ENCODE measurements at regions not wholly inside any gene's neighbourhood (a gene's known extent, or its start where the extent isn't known, plus 50 kb on each side); places are given as distances from the start of the nearest gene placed in this dataset.
A peak's percentile ranks its signal among the peaks of the same experiment; 100 is the strongest.

GRCh38 chr15:47998619-47999019 lies 122.2 kb upstream of the SLC24A5 start:
- DNase-seq, result peak in 1 of 2 donors; percentile 39

- peak in 1 of 2 donors; percentile 27 for DNase-seq
Observed at GRCh38 chr15:48001393-48002039, 119.3 kb upstream of the SLC24A5 start.

DNA sequence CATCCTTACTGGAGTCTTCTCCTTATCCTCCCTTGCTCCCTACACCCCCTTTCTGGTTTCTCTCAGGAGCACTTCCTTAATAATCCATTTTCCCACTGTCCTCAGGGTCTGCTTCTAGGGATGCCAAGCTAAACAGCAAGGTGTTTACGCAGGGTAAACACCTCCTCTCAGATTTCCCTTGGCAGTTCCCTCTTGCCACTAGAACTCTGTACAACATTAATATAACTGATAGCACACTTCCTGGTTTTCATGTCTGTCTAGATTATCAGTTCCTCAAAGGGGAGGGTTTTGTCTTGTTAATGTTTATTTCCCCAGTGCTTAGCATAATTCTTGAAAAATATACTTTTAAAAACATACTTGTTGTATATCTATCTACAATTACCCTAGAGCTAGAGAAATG lies 118.0 kb upstream of the SLC24A5 start:
- peak; percentile 12 to 29 for DNase-seq

DNA sequence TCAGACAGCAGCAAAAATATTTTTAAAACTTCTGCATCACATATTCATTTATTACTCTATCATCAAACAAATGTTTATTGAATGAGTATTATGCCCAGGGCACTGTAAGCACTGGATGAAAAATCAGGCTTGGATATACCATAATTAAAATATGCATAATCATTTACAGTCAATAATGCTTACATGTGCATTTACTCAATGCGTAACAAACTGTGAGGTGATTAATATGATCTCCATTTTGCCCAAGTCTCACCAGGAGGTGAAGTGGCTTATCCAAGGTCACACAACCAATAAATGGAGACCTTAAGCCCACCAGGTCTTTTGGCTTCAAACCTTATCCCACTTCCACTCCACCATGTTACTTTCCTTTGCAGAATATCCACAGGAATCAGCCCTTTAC lies 117.3 kb upstream of the SLC24A5 start:
- no peak for DNase-seq

DNA sequence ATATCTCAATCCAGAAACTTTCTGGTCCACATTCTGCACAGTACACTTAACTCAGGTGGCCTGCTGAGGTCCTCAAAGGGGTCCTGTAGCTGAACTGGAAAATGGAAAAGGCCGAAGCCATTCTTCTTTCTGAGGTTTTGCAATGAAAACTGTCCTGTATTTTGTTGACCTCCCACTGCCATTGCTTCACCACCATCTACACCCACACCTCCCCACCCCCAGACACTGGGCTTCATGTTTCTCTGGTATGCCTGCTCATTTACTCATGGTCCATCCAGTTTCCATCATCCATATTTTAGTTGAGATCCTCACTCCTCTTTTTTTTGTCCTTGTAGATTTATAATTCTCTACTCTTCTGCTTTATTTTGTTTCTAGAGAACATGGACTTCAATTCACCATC lies 115.7 kb upstream of the SLC24A5 start:
- DNase-seq, result peak in 1 of 2 donors; percentile 56

- peak in 1 of 2 donors; percentile 8 for DNase-seq
Observed at GRCh38 chr15:48006031-48006511, 114.7 kb upstream of the SLC24A5 start.

- peak; percentile 27 to 61 for DNase-seq
Observed at GRCh38 chr15:48010316-48010715, 110.5 kb upstream of the SLC24A5 start.

DNA sequence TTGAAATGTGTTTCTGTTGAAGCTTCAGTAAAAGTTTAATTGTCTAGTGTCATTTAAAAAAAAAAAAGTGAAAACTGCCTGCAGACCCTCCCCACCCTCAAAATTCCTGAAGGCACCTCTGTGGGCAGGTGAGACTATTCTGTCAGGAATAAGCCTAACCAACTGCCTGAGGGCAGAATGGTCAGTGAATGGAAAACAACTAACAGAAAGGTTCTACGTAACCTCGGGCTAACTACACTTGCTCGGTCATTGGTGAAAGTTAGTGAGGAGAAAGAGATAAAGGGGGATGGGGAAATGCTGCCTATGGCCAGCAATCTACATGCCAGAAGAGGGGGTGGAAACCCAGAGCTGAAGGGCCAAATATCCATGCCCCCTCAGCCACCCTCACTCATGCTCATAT lies 108.6 kb upstream of the SLC24A5 start:
- no peak for DNase-seq

- DNase-seq, result no peak
Observed at GRCh38 chr15:48016865-48017264, 103.9 kb upstream of the SLC24A5 start.

- DNase-seq, result no peak
Observed at GRCh38 chr15:48017747-48018146, 103.0 kb upstream of the SLC24A5 start.

DNA sequence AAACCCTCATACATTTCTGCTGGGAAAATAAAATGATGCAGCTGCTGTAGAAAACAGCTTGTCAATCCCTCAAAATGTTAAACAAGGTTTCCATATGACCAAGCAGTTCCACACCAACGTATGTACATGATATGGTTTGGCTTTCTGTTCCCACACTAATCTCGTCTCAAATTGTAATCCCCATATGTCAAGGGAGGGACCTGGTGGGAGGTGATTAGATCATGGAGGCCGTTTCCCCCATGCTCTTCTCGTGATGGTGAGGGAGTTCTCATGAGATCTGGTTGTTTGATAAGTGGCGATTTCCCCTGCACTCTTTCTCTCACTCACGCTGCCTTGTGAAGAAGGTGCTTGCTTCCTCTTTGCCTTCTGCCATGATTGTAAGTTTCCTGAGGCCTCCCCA lies 100.6 kb upstream of the SLC24A5 start:
- no peak for DNase-seq

- no peak for DNase-seq
Observed at GRCh38 chr15:48021336-48022086, 99.3 kb upstream of the SLC24A5 start.

- no peak for DNase-seq
Observed at GRCh38 chr15:48025118-48025517, 95.7 kb upstream of the SLC24A5 start.

DNA sequence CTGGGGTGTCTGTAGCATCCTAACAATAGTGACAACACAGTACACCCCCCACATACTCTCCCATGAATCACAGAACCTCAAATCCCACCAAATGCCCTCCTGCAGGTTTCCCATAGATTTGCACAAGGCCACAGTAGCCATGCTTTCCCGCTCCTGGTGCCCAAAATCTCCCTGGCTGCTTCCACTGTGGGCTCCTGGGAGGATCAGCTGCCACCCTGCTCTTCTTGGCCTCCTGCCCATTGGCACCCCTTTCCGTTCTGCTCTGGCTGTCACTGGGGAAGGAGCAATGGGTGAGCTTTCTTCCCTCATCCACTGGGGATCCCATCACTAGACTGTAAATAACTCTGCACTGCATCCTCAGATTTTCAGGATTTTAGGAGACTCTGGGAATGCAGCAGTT lies 92.1 kb upstream of the SLC24A5 start:
- no peak for DNase-seq

- no peak for DNase-seq
Observed at GRCh38 chr15:48029642-48030041, 91.1 kb upstream of the SLC24A5 start.

- DNase-seq, result no peak
Observed at GRCh38 chr15:48031466-48031865, 89.3 kb upstream of the SLC24A5 start.

GRCh38 chr15:48031973-48032372 lies 88.8 kb upstream of the SLC24A5 start:
- no peak for DNase-seq

GRCh38 chr15:48032911-48033310 lies 87.9 kb upstream of the SLC24A5 start:
- DNase-seq, result no peak

DNA sequence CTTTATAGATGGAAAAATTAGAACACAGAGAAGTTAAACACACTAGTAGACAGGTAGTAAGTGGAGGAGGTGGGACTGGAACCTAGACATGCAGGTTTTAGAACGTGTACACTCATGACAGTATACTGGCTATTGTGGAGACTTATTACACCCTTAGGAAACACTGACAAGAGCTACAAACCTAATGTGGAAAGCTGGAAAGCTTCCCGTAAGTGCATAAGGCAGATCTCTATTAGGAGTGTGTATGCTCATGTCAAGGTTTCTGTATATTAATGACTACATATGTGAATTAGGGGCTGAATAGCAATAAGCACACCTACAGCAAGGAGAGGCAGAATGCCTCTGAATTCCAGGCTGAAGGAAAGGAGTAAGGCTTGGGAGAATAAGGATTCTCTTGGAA lies 82.6 kb upstream of the SLC24A5 start:
- no peak for DNase-seq

GRCh38 chr15:48040166-48040817 lies 80.5 kb upstream of the SLC24A5 start:
- DNase-seq, result no peak

DNA sequence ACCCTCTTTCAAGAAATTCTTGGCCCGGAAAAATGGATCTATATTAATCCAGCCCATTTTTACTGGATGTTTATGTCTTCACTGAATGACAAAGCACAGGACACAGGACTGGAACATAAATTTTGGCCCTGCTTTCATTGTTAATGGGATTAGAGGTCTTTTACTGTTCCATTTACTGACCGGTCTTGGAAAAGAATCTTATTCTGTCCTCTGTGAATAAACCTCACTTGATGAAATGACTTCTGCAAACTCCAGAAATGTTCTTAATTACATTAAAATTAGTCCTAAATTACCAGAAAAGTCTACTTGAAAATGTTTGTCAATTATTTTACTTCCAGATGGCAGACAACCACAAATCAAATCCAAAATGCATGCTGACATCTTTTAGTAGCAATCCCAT lies 79.3 kb upstream of the SLC24A5 start:
- DNase-seq, result no peak

- no peak for DNase-seq
Observed at GRCh38 chr15:48046813-48047438, 73.9 kb upstream of the SLC24A5 start.

DNA sequence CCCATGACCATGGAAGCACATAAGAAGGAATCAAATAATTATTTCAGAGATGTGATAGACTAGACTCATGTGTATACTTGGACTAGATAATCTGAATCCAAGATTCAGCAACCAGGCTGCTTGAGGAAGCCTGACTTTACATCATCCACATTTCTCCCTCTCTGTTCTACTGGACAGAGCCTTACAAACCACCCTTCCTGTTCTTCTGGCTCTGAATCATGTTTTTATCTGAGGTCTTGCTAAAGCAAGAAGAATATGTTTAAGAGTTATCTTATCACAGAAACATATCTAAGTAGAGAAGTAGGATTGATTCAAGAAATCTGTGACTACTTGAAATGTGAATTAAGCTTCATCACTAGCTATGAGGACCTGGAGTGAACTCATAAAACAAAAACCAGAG lies 71.1 kb upstream of the SLC24A5 start:
- DNase-seq, result no peak

Measured in inflammatory macrophage (primary cell).